HEK293 (cell line): ENCODE measurements at regions not wholly inside any gene's neighbourhood (a gene's known extent, or its start where the extent isn't known, plus 50 kb on each side); places are given as distances from the start of the nearest gene placed in this dataset.

ENCODE experiments used
- CTCF ChIA-PET: fragments of 350-600 bp; formaldehyde crosslinking; extraction: SDS; loops from one replicate; lab custom pipeline; 2021; ENCODE audit warnings: antibody characterized with exemption; lab: Yijun Ruan, JAX
- POLR2A ChIA-PET: fragments of 300-600 bp; formaldehyde crosslinking; extraction: SDS; loops from one replicate; lab custom pipeline; 2020; ENCODE audit warnings: antibody characterized with exemption, inconsistent platforms; lab: Yijun Ruan, JAX
- H3K27ac ChIP-seq: fragments of 200-500 bp; sonication (Bioruptor generic); 2 replicates; pipeline ENCODE4 v1.5.1; 2014; ENCODE audit warnings: low read depth, low read length, control low read depth, inconsistent platforms; ENCODE audit errors: extremely low read depth
- H3K36me3 ChIP-seq, 2 experiments: fragments of 200-500 bp in 1 of 2; sonication (Bioruptor generic) in 1 of 2; 1 replicate in 1 of 2; 2 replicates in 1 of 2; pipeline ENCODE4 v1.5.1; 2014 to 2017; ENCODE audit warnings: inconsistent platforms in 2 of 2, low read length in 2 of 2; ENCODE audit not compliant: control insufficient read depth in 2 of 2, insufficient read depth in 1 of 2
- H3K4me1 ChIP-seq: fragments of 200-500 bp; sonication (Bioruptor generic); 2 replicates; pipeline ENCODE4 v1.5.1; 2014; ENCODE audit warnings: mild to moderate bottlenecking, low read length, inconsistent platforms; ENCODE audit not compliant: control insufficient read depth, insufficient read depth
- H3K4me3 ChIP-seq: 2 replicates; pipeline ENCODE4 v1.5.1; 2011; ENCODE audit warnings: low read depth, mild to moderate bottlenecking, control low read depth, low read length, moderate library complexity
- H3K9me3 ChIP-seq: fragments of 200-500 bp; sonication (Bioruptor generic); 2 replicates; pipeline ENCODE4 v1.5.1; 2014; ENCODE audit warnings: low read depth, low read length, inconsistent platforms; ENCODE audit not compliant: control insufficient read depth, insufficient read depth
- HOXC10 ChIP-seq: sonication (generic); formaldehyde crosslinking; IDR thresholded peaks from 2 replicates; pipeline ENCODE4 v1.8.1; 2023; ENCODE audit warnings: mild to moderate bottlenecking, missing genetic modification reagents
- IKZF3 ChIP-seq: fragments of 450-650 bp; IDR thresholded peaks from 2 replicates; pipeline ENCODE4 v1.5.0; 2018; ENCODE audit warnings: missing biosample characterization, mild to moderate bottlenecking, missing genetic modification characterization, moderate library complexity
- KLF8 ChIP-seq: fragments of 450-650 bp; formaldehyde crosslinking; IDR thresholded peaks from 2 replicates; pipeline ENCODE4 v1.5.1; 2016; ENCODE audit warnings: missing biosample characterization, missing genetic modification characterization
- OVOL3 ChIP-seq: fragments of 450-650 bp; formaldehyde crosslinking; IDR thresholded peaks from 2 replicates; pipeline ENCODE4 v1.5.1; 2016; ENCODE audit warnings: missing biosample characterization, missing genetic modification characterization
- SCRT2 ChIP-seq: fragments of 450-650 bp; formaldehyde crosslinking; IDR thresholded peaks from 2 replicates; pipeline ENCODE4 v1.5.1; 2016; ENCODE audit warnings: missing biosample characterization, missing genetic modification characterization
- SP3 ChIP-seq: fragments of 450-650 bp; formaldehyde crosslinking; IDR thresholded peaks from 2 replicates; pipeline ENCODE4 v1.5.1; 2016; ENCODE audit warnings: missing biosample characterization, missing genetic modification characterization
- TRIM28 ChIP-seq: IDR thresholded peaks from 2 replicates; pipeline ENCODE4 v1.6.1; 2011; ENCODE audit warnings: low read length, control low read depth, borderline replicate concordance
- ZBTB44 ChIP-seq: fragments of 450-650 bp; IDR thresholded peaks from 2 replicates; pipeline ENCODE4 v1.5.1; 2018; ENCODE audit warnings: missing biosample characterization, mild to moderate bottlenecking, missing genetic modification characterization
- ZBTB6 ChIP-seq: fragments of 450-650 bp; formaldehyde crosslinking; IDR thresholded peaks from 2 replicates; pipeline ENCODE4 v1.5.1; 2017; ENCODE audit warnings: missing biosample characterization, missing genetic modification characterization
- ZEB2 ChIP-seq: fragments of 450-650 bp; formaldehyde crosslinking; IDR thresholded peaks from 2 replicates; pipeline ENCODE4 v1.5.1; 2016; ENCODE audit warnings: missing biosample characterization, missing genetic modification characterization
- ZNF157 ChIP-seq: fragments of 450-650 bp; formaldehyde crosslinking; IDR thresholded peaks from 2 replicates; pipeline ENCODE4 v1.5.1; 2016; ENCODE audit warnings: missing biosample characterization, missing genetic modification characterization
- ZNF19 ChIP-seq: fragments of 450-650 bp; formaldehyde crosslinking; IDR thresholded peaks from 2 replicates; pipeline ENCODE4; 2016; ENCODE audit warnings: missing biosample characterization, missing genetic modification characterization, low read depth
- ZNF23 ChIP-seq: fragments of 450-650 bp; formaldehyde crosslinking; IDR thresholded peaks from 2 replicates; pipeline ENCODE4 v1.5.1; 2016; ENCODE audit warnings: missing biosample characterization, missing genetic modification characterization, borderline replicate concordance
- ZNF248 ChIP-seq: fragments of 450-650 bp; formaldehyde crosslinking; IDR thresholded peaks from 2 replicates; pipeline ENCODE4 v1.5.1; 2017; ENCODE audit warnings: missing biosample characterization, missing genetic modification characterization
- ZNF280C ChIP-seq: fragments of 450-650 bp; formaldehyde crosslinking; IDR thresholded peaks from 2 replicates; pipeline ENCODE4 v1.5.1; 2016; ENCODE audit warnings: missing biosample characterization, missing genetic modification characterization
- ZNF394 ChIP-seq: fragments of 450-650 bp; formaldehyde crosslinking; IDR thresholded peaks from 2 replicates; pipeline ENCODE4 v1.5.1; 2016; ENCODE audit warnings: missing biosample characterization, missing genetic modification characterization, mild to moderate bottlenecking, moderate library complexity, borderline replicate concordance
- ZNF530 ChIP-seq: fragments of 450-650 bp; formaldehyde crosslinking; IDR thresholded peaks from 2 replicates; pipeline ENCODE4 v1.5.1; 2016; ENCODE audit warnings: low read depth, missing biosample characterization, missing genetic modification characterization
- ZNF571 ChIP-seq: fragments of 450-650 bp; formaldehyde crosslinking; IDR thresholded peaks from 2 replicates; pipeline ENCODE4 v1.5.0; 2017; ENCODE audit warnings: missing biosample characterization, missing genetic modification characterization
- ZNF600 ChIP-seq: fragments of 450-650 bp; formaldehyde crosslinking; IDR thresholded peaks from 2 replicates; pipeline ENCODE4 v1.5.1; 2016; ENCODE audit warnings: missing biosample characterization, missing genetic modification characterization

DNA sequence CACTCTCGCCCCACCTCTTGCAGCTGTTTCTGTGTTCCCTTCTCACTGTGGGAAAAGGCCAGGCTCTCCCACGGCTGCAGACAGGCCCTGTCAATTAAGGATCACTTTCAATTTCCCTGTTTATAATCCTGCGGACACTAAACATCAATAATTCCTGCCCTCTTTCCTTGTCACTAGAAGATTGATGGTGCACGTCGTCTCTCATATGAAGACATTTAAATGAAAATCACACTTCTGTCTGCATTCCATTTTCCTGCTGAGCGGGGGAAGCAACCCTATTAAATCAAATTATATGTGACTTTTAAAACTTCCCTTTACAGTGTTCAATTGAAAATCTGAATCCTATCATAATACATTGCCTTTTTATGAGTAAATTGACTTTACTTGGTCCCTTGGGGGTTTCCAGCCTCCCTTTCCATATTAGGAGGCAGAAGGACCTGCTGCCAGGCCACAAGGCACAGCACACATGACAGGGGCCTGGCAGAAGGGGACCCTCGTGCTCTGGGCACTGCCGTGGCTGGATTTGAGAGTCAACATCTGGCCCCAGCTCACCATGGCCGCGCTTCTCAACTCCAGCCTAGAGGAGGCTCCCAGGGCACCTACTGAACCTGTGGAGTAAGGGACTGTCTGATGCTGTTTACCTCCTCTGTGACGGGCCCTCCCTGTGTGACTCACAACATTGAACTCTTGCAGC lies 311.0 kb upstream of the IRX4 start (continued):
- TF ChIP-seq ZNF571 (tag by site-specific recombination) (no peak), ZNF280C (tag by site-specific recombination) (no peak), ZBTB44 (tag by site-specific recombination) (no peak), KLF8 (tag by site-specific recombination) (no peak)

GRCh38 chr5:2193142-2193541 lies 310.4 kb upstream of the IRX4 start:
- POLR2A ChIA-PET, result no interaction called here
- Histone ChIP-seq H3K9me3 (no peaks in the 10 kb centered on the region), H3K27ac (no peak overlapping the region), H3K4me3 (no peak overlapping the region), H3K4me1 (no peaks in the 10 kb centered on the region), H3K36me3 (no peaks in the 10 kb centered on the region)
- TF ChIP-seq ZEB2, result no peak
- no peak for TF ChIP-seq ZNF571 (tag by site-specific recombination)
- CTCF ChIA-PET, result interaction anchor here (0.6 kb wide), 1 partner anchor 286 kb away, joined by 4 read pairs; no protein-coding TSS in a partner anchor

GRCh38 chr5:2192496-2192895 lies 309.8 kb upstream of the IRX4 start:
- ChIA-PET CTCF (no interaction called here), POLR2A (no interaction called here)
- Histone ChIP-seq H3K4me1 (no peaks in the 10 kb centered on the region), H3K36me3 (no peaks in the 10 kb centered on the region), H3K9me3 (no peaks in the 10 kb centered on the region), H3K4me3 (no peak overlapping the region), H3K27ac (no peak overlapping the region)
- TF ChIP-seq ZNF248 (tag by site-specific recombination) (no peak), ZNF394 (no peak), ZNF157 (no peak)

DNA sequence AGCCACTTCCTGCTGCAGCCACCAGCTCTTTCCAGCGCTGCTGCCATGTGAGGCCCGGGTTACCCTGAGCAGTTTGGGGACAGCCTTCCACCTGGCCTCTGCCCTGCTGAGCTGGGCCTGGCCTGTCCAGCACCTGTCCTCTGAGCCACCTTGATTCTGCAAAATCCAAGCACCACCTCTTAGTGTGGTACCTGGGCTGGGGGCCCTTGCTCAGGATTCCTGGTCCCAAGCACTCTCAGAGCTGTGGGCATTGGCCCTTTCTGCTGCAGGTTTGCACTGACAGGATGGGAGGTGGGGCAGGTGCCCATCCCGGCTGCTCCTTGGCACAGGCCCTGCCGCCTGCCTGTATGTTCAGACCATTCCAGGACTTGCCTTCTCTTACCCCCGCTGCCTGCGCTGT lies 309.2 kb upstream of the IRX4 start:
- Histone ChIP-seq H3K27ac (no peak overlapping the region), H3K4me1 (no peaks in the 10 kb centered on the region), H3K9me3 (no peaks in the 10 kb centered on the region), H3K4me3 (no peak overlapping the region), H3K36me3 (no peaks in the 10 kb centered on the region)
- ChIA-PET POLR2A (no interaction called here), CTCF (no interaction called here)
- TF ChIP-seq SCRT2 (tag by site-specific recombination) (no peak), IKZF3 (tag by site-specific recombination) (no peak), SP3 (tag by site-specific recombination) (no peak), ZBTB6 (tag by site-specific recombination) (no peak), OVOL3 (tag by site-specific recombination) (no peak), ZNF23 (tag by site-specific recombination) (no peak), ZNF19 (tag by site-specific recombination) (no peak), ZNF530 (no peak), ZNF600 (tag by site-specific recombination) (no peak), TRIM28 (no peak), HOXC10 (no peak)
